ENCODE measurements at regions not wholly inside any gene's neighbourhood (a gene's known extent, or its start where the extent isn't known, plus 50 kb on each side); places are given as distances from the start of the nearest gene placed in this dataset.

- DNase-seq (ENCODE audit: low read depth): no peak
- TF ChIP-seq CTCF (IDR thresholded peaks at IDR 0.05; ENCODE audit: insufficient read depth, low read depth, low read length, missing control alignments): no peak
- H3K4me3 ChIP-seq (ENCODE audit: low read length): no peak overlapping the region
These were observed 214.5 kb downstream of the TBX18 start for GRCh38 chr6:84549917-84550316.

- no peak for TF ChIP-seq CTCF (IDR thresholded peaks at IDR 0.05; ENCODE audit: insufficient read depth, low read depth, low read length, missing control alignments)
- DNase-seq (ENCODE audit: low read depth): no peak
These were observed 217.0 kb downstream of the TBX18 start for GRCh38 chr6:84547341-84547801.

GRCh38 chr6:84546427-84546914 lies 217.9 kb downstream of the TBX18 start:
- no peak overlapping the region for H3K4me3 ChIP-seq (ENCODE audit: low read length)
- TF ChIP-seq CTCF (IDR thresholded peaks at IDR 0.05; ENCODE audit: insufficient read depth, low read depth, low read length, missing control alignments): no peak
- peak; percentile 7 for DNase-seq (ENCODE audit: low read depth)

More at GRCh38 chr6:84547341-84547801, 217.0 kb downstream of the TBX18 start:
- no peak overlapping the region for H3K4me3 ChIP-seq (ENCODE audit: low read length)

- no peak for TF ChIP-seq CTCF (IDR thresholded peaks at IDR 0.05; ENCODE audit: insufficient read depth, low read depth, low read length, missing control alignments)
- DNase-seq (ENCODE audit: low read depth): no peak
- no peak overlapping the region for H3K4me3 ChIP-seq (ENCODE audit: low read length)
These were observed 225.1 kb downstream of the TBX18 start for GRCh38 chr6:84539122-84539856.

GRCh38 chr6:84536885-84537638 lies 227.3 kb downstream of the TBX18 start:
- DNase-seq (ENCODE audit: low read depth): peak; percentile 12
- no peak for TF ChIP-seq CTCF (IDR thresholded peaks at IDR 0.05; ENCODE audit: insufficient read depth, low read depth, low read length, missing control alignments)
- no peak overlapping the region for H3K4me3 ChIP-seq (ENCODE audit: low read length)

- DNase-seq (ENCODE audit: low read depth): no peak
- TF ChIP-seq CTCF (IDR thresholded peaks at IDR 0.05; ENCODE audit: insufficient read depth, low read depth, low read length, missing control alignments): no peak
- H3K4me3 ChIP-seq (ENCODE audit: low read length): no peak overlapping the region
These were observed 236.2 kb downstream of the TBX18 start for GRCh38 chr6:84528201-84528600.
